Activated CD4-positive, alpha-beta T cell treated with anti-CD3 and anti-CD28 coated beads for 36 hours (primary cell): ENCODE measurements at regions not wholly inside any gene's neighbourhood (a gene's known extent, or its start where the extent isn't known, plus 50 kb on each side); places are given as distances from the start of the nearest gene placed in this dataset.
A peak's percentile ranks its signal among the peaks of the same experiment; 100 is the strongest.

Source experiments
- ATAC-seq: fragments of 200-7000 bp; cut with Tn5 transposase; one replicate; pipeline ENCODE4 v1.10.0; 2021; ENCODE audit warnings: mild to moderate bottlenecking, moderate library complexity
- CTCF ChIA-PET: fragments of 350-600 bp; sonication (Branson Sonifier 250); formaldehyde crosslinking; loops from one replicate; lab custom pipeline; 2021; ENCODE audit warnings: antibody characterized with exemption; lab: Charles Lee
- POLR2A ChIA-PET: fragments of 350-600 bp; sonication (Branson Sonifier 250); formaldehyde crosslinking; loops from one replicate; lab custom pipeline; 2021; ENCODE audit warnings: antibody characterized with exemption, inconsistent platforms; lab: Charles Lee
- DNase-seq: peaks from one replicate; pipeline ENCODE4 v3.0.0-alpha.2; 2020
- H3K27ac Mint-ChIP-seq: one replicate; pipeline ENCODE4 v1.8.0; 2021; ENCODE audit warnings: mixed read lengths
- H3K27me3 Mint-ChIP-seq: one replicate; pipeline ENCODE4 v1.8.0; 2021; ENCODE audit warnings: mixed read lengths
- H3K36me3 Mint-ChIP-seq: one replicate; pipeline ENCODE4 v1.8.0; 2021; ENCODE audit warnings: low read depth, mixed read lengths
- H3K4me1 Mint-ChIP-seq: one replicate; pipeline ENCODE4 v1.8.0; 2021; ENCODE audit warnings: mixed read lengths
- H3K4me3 Mint-ChIP-seq: one replicate; pipeline ENCODE4 v1.8.0; 2021; ENCODE audit warnings: mild to moderate bottlenecking, moderate library complexity, mixed read lengths
- H3K9me3 Mint-ChIP-seq: one replicate; pipeline ENCODE4 v1.8.0; 2021; ENCODE audit warnings: low read depth, mixed read lengths
- intact Hi-C, 2 experiments: fragments of 100-400 bp; cut with DNase I in 1 of 2; cut with micrococcal nuclease in 1 of 2; formaldehyde crosslinking; loops; one replicate each; pipeline versions ENCODE4 v1.14.2 to v1.15.1; 2022 to 2024; cut with DNase I, micrococcal nuclease

GRCh38 chr6:170022291-170022722 lies 268.6 kb downstream of the DLL1 start:
- CTCF ChIA-PET, result interaction anchor here (0.6 to 0.8 kb wide), 4 partner anchors 87 to 348 kb away, joined by 3 to 4 read pairs (median 3); no protein-coding TSS in a partner anchor
- Mint-ChIP-seq H3K27me3 (peaks cover 14% of the 10 kb centered on the region), H3K4me3 (no peak overlapping the region), H3K9me3 (no peaks in the 10 kb centered on the region), H3K36me3 (no peaks in the 10 kb centered on the region), H3K27ac (no peak overlapping the region), H3K4me1 (no peaks in the 10 kb centered on the region)
- intact Hi-C loops, result no loop called here
- ATAC-seq, result no peak
- no peak for DNase-seq
- POLR2A ChIA-PET, result no interaction called here

- Mint-ChIP-seq H3K27me3 (peaks cover 16% of the 10 kb centered on the region), H3K4me1 (no peaks in the 10 kb centered on the region), H3K9me3 (no peaks in the 10 kb centered on the region), H3K4me3 (no peak overlapping the region), H3K36me3 (no peaks in the 10 kb centered on the region), H3K27ac (no peak overlapping the region)
- no peak for ATAC-seq
- no peak for DNase-seq
- POLR2A ChIA-PET, result no interaction called here
- intact Hi-C loops, result no loop called here
- CTCF ChIA-PET, result interaction anchor here (0.6 to 0.7 kb wide), 2 partner anchors 88 to 349 kb away, joined by 3 read pairs; no protein-coding TSS in a partner anchor
Observed at GRCh38 chr6:170021579-170021978, 269.3 kb downstream of the DLL1 start.

- CTCF ChIA-PET, result no interaction called here
- no peak for DNase-seq
- H3K4me3 Mint-ChIP-seq, result no peak overlapping the region
- peaks cover 21% of the 10 kb centered on the region for H3K27me3 Mint-ChIP-seq
- intact Hi-C loops, result no loop called here
- ATAC-seq, result no peak
- no peaks in the 10 kb centered on the region for H3K4me1 Mint-ChIP-seq
- no peak overlapping the region for H3K27ac Mint-ChIP-seq
- POLR2A ChIA-PET, result no interaction called here
- H3K36me3 Mint-ChIP-seq, result no peaks in the 10 kb centered on the region
- no peaks in the 10 kb centered on the region for H3K9me3 Mint-ChIP-seq
Observed at GRCh38 chr6:170019818-170020583, 268.6 kb downstream of the ERMARD start.

- DNase-seq, result no peak
- CTCF ChIA-PET, result no interaction called here
- Mint-ChIP-seq H3K27ac (no peak overlapping the region), H3K4me3 (no peak overlapping the region), H3K27me3 (peaks cover 22% of the 10 kb centered on the region), H3K9me3 (no peaks in the 10 kb centered on the region), H3K36me3 (no peaks in the 10 kb centered on the region), H3K4me1 (no peaks in the 10 kb centered on the region)
- no peak for ATAC-seq
- POLR2A ChIA-PET, result no interaction called here
- intact Hi-C loops, result no loop called here
Observed at GRCh38 chr6:170018936-170019817, 267.8 kb downstream of the ERMARD start.

- ATAC-seq (no peak), DNase-seq (no peak)
- H3K4me3 Mint-ChIP-seq, result no peak overlapping the region
- H3K36me3 Mint-ChIP-seq, result no peaks in the 10 kb centered on the region
- no peaks in the 10 kb centered on the region for H3K9me3 Mint-ChIP-seq
- intact Hi-C loops, result no loop called here
- H3K27ac Mint-ChIP-seq, result no peak overlapping the region
- no peaks in the 10 kb centered on the region for H3K4me1 Mint-ChIP-seq
- ChIA-PET POLR2A (interaction anchor here (0.6 kb wide), 1 partner anchor 264 kb away, joined by 5 read pairs; no protein-coding TSS in a partner anchor), CTCF (no interaction called here)
- H3K27me3 Mint-ChIP-seq, result peaks cover 26% of the 10 kb centered on the region
Observed at GRCh38 chr6:170018422-170018935, 267.1 kb downstream of the ERMARD start.

GRCh38 chr6:170017603-170018320 lies 266.3 kb downstream of the ERMARD start:
- no peak for DNase-seq
- CTCF ChIA-PET, result interaction anchor here (0.8 kb wide), 1 partner anchor 27 kb away, joined by 3 read pairs; no protein-coding TSS in a partner anchor
- peaks cover 29% of the 10 kb centered on the region for H3K27me3 Mint-ChIP-seq
- no peaks in the 10 kb centered on the region for H3K36me3 Mint-ChIP-seq
- intact Hi-C loops, result no loop called here
- ATAC-seq, result peak; percentile 47
- H3K4me3 Mint-ChIP-seq, result no peak overlapping the region
- no peaks in the 10 kb centered on the region for H3K9me3 Mint-ChIP-seq
- POLR2A ChIA-PET, result interaction anchor here (0.6 to 0.8 kb wide), 2 partner anchors 265 to 345 kb away, joined by 3 to 5 read pairs; no protein-coding TSS in a partner anchor
- no peaks in the 10 kb centered on the region for H3K4me1 Mint-ChIP-seq
- no peak overlapping the region for H3K27ac Mint-ChIP-seq

GRCh38 chr6:170013815-170014214 lies 262.4 kb downstream of the ERMARD start:
- ChIA-PET CTCF (no interaction called here), POLR2A (no interaction called here)
- DNase-seq (no peak), ATAC-seq (no peak)
- H3K27ac Mint-ChIP-seq, result no peak overlapping the region
- peaks cover 23% of the 10 kb centered on the region for H3K27me3 Mint-ChIP-seq
- intact Hi-C loops, result no loop called here
- no peaks in the 10 kb centered on the region for H3K36me3 Mint-ChIP-seq
- H3K9me3 Mint-ChIP-seq, result no peaks in the 10 kb centered on the region
- no peak overlapping the region for H3K4me3 Mint-ChIP-seq
- no peaks in the 10 kb centered on the region for H3K4me1 Mint-ChIP-seq

- H3K9me3 Mint-ChIP-seq, result no peaks in the 10 kb centered on the region
- H3K27ac Mint-ChIP-seq, result no peak overlapping the region
- no peaks in the 10 kb centered on the region for H3K4me1 Mint-ChIP-seq
- POLR2A ChIA-PET, result no interaction called here
- DNase-seq, result no peak
- no peaks in the 10 kb centered on the region for H3K36me3 Mint-ChIP-seq
- no peak overlapping the region for H3K4me3 Mint-ChIP-seq
- intact Hi-C loops, result no loop called here
- no peak for ATAC-seq
- CTCF ChIA-PET, result no interaction called here
- H3K27me3 Mint-ChIP-seq, result peaks cover 17% of the 10 kb centered on the region
Observed at GRCh38 chr6:170012037-170012330, 260.6 kb downstream of the ERMARD start.

- peaks cover 17% of the 10 kb centered on the region for H3K27me3 Mint-ChIP-seq
- no peak overlapping the region for H3K27ac Mint-ChIP-seq
- CTCF ChIA-PET, result interaction anchor here (0.5 kb wide), 1 partner anchor 214 kb away, joined by 3 read pairs; no protein-coding TSS in a partner anchor
- no peaks in the 10 kb centered on the region for H3K9me3 Mint-ChIP-seq
- no peak overlapping the region for H3K4me3 Mint-ChIP-seq
- intact Hi-C loops, result no loop called here
- no peaks in the 10 kb centered on the region for H3K36me3 Mint-ChIP-seq
- no peaks in the 10 kb centered on the region for H3K4me1 Mint-ChIP-seq
- POLR2A ChIA-PET, result no interaction called here
- no peak for DNase-seq
- ATAC-seq, result no peak
Observed at GRCh38 chr6:170011204-170012036, 260.0 kb downstream of the ERMARD start.

GRCh38 chr6:170010665-170011203 lies 259.3 kb downstream of the ERMARD start:
- DNase-seq, result no peak
- Mint-ChIP-seq H3K36me3 (no peaks in the 10 kb centered on the region), H3K4me3 (no peak overlapping the region), H3K9me3 (no peaks in the 10 kb centered on the region), H3K27ac (no peak overlapping the region), H3K4me1 (peaks cover under 1% of the 10 kb centered on the region), H3K27me3 (peaks cover 14% of the 10 kb centered on the region)
- ATAC-seq, result no peak
- intact Hi-C loops, result no loop called here
- ChIA-PET CTCF (interaction anchor here (0.6 kb wide), 1 partner anchor 106 kb away, joined by 3 read pairs; no protein-coding TSS in a partner anchor), POLR2A (no interaction called here)
